Gastroesophageal sphincter (tissue), 4 donors: ENCODE measurements at regions not wholly inside any gene's neighbourhood (a gene's known extent, or its start where the extent isn't known, plus 50 kb on each side); places are given as distances from the start of the nearest gene placed in this dataset.

Source experiments
- ATAC-seq: fragments of 150-250 bp; one replicate; pipeline ENCODE4 v1.9.1; 2016; ENCODE audit warnings: mild to moderate bottlenecking, moderate library complexity
- H3K27ac ChIP-seq, 4 donors: fragments of 200-600 bp; sonication (generic) in 3 of 4; 1 replicate in 3 of 4; 2 replicates in 1 of 4; pipeline ENCODE4 v1.5.1; 2016 to 2019
- H3K27me3 ChIP-seq: fragments of 200-600 bp; sonication (generic); one replicate; pipeline ENCODE4 v1.5.1; 2019
- H3K36me3 ChIP-seq, 2 donors: fragments of 200-600 bp; sonication (generic); one replicate each; pipeline ENCODE4 v1.5.1; 2019; ENCODE audit warnings: control low read depth in 1 of 2
- H3K4me1 ChIP-seq, 3 donors: fragments of 200-600 bp; sonication (generic); 1 replicate in 2 of 3; 2 replicates in 1 of 3; pipeline ENCODE4 v1.5.1; 2016 to 2019; ENCODE audit warnings: control low read depth in 2 of 3
- H3K4me3 ChIP-seq, 2 donors: fragments of 200-600 bp; sonication (generic); one replicate each; pipeline ENCODE4 v1.5.1; 2019; ENCODE audit warnings: mild to moderate bottlenecking in 1 of 2, moderate library complexity in 1 of 2
- H3K9me3 ChIP-seq, 3 donors: fragments of 200-600 bp; sonication (generic); one replicate each; pipeline ENCODE4 v1.5.1; 2017 to 2019; ENCODE audit warnings: control low read depth in 2 of 3
- CTCF ChIP-seq, 4 experiments: fragments of 200-600 bp in 2 of 4; fragments of 450-650 bp in 2 of 4; sonication (generic) in 1 of 4; IDR thresholded peaks; one replicate each; pipeline ENCODE4 v1.5.1; 2017 to 2019; ENCODE audit warnings: antibody characterized with exemption in 4 of 4, mild to moderate bottlenecking in 2 of 4, moderate library complexity in 2 of 4
- EP300 ChIP-seq: sonication (generic); formaldehyde crosslinking; IDR thresholded peaks from one replicate; pipeline ENCODE4 v1.6.1; 2017; ENCODE audit warnings: antibody characterized with exemption, mild to moderate bottlenecking
- POLR2A ChIP-seq, 2 donors: fragments of 450-650 bp; IDR thresholded peaks; one replicate each; pipeline ENCODE4 v1.6.1; 2017; ENCODE audit warnings: antibody characterized with exemption in 2 of 2, mild to moderate bottlenecking in 2 of 2, moderate library complexity in 1 of 2
- POLR2AphosphoS5 ChIP-seq: sonication (generic); formaldehyde crosslinking; IDR thresholded peaks from one replicate; pipeline ENCODE4 v1.6.1; 2017; ENCODE audit warnings: antibody characterized with exemption
- WGBS, 2 donors: methylation state at CpG; one replicate each; pipeline ENCODE4 v1.1.5; 2018; ENCODE audit warnings: low coverage in 1 of 2; 5-methylcytosine and 5-hydroxymethylcytosine counted together

- H3K4me3 ChIP-seq, result no peak overlapping the region
- peaks cover 5% of the 10 kb centered on the region for H3K27me3 ChIP-seq
- peaks cover 0 to 10% (median 0%) of the 10 kb centered on the region in 3 donors for H3K4me1 ChIP-seq
- H3K27ac ChIP-seq, result no peak overlapping the region
- peaks cover 0 to 5% of the 10 kb centered on the region in 2 donors for H3K36me3 ChIP-seq
- 55 to 77% methylated on average over 5 to 7 of the region's 7 CpGs for WGBS, 2 donors
- no peak for TF ChIP-seq CTCF (IDR thresholded peaks at IDR 0.05)
- TF ChIP-seq POLR2A (IDR thresholded peaks at IDR 0.05), result no peak
- no peak for TF ChIP-seq EP300
- TF ChIP-seq POLR2AphosphoS5, result no peak
- H3K9me3 ChIP-seq, result no peaks in the 10 kb centered on the region
- no peak for ATAC-seq
Measured at GRCh38 chr11:70756756-70757155, 358.4 kb downstream of the CTTN start.

DNA sequence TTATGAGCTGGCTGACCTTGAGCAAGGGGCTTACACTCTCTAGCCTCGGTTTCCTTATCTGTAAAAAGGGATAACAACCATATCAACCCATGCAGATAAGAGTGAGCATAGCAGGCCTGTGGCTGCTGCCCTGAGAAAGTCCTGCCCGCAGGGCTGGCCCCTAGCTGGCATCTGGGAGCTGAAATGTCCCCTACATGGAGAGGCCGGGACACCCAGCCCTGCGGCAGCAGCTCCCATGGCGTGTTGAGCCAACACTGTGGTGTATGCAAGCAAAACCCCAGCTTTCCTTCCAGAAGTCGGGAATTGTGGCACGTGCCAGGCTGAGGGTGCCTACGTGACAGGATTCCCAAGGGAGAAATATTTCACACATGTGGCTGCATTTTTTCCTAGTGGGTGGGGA, 358.9 kb downstream of the CTTN start:
- ATAC-seq, result no peak
- H3K9me3 ChIP-seq, result no peaks in the 10 kb centered on the region
- peaks cover 5% of the 10 kb centered on the region for H3K27me3 ChIP-seq
- TF ChIP-seq EP300 (no peak), POLR2AphosphoS5 (no peak), POLR2A (IDR thresholded peaks at IDR 0.05) (no peak), CTCF (IDR thresholded peaks at IDR 0.05) (no peak)
- H3K36me3 ChIP-seq, result peaks cover 0 to 5% of the 10 kb centered on the region in 2 donors
- H3K27ac ChIP-seq, result no peak overlapping the region
- WGBS, 2 donors, result 0% methylated on average over 1 of the region's 8 CpGs; no CpG with 5 or more reads in 1 of the 2 donors
- no peak overlapping the region for H3K4me3 ChIP-seq
- peaks cover 0 to 10% (median 0%) of the 10 kb centered on the region in 3 donors for H3K4me1 ChIP-seq

- 87 to 91% methylated on average over 4 to 19 of the region's 20 CpGs for WGBS, 2 donors
- Histone ChIP-seq H3K4me3 (no peak overlapping the region), H3K27ac (no peak overlapping the region), H3K27me3 (peaks cover 5% of the 10 kb centered on the region), H3K36me3 (peaks cover 0 to 5% of the 10 kb centered on the region in 2 donors), H3K4me1 (peaks cover 0 to 10% (median 0%) of the 10 kb centered on the region in 3 donors), H3K9me3 (no peaks in the 10 kb centered on the region)
- ATAC-seq, result no peak
- TF ChIP-seq CTCF (IDR thresholded peaks at IDR 0.05), result no peak
- TF ChIP-seq POLR2AphosphoS5, result no peak
- no peak for TF ChIP-seq EP300
- TF ChIP-seq POLR2A (IDR thresholded peaks at IDR 0.05), result no peak
Measured at GRCh38 chr11:70758206-70758605, 359.9 kb downstream of the CTTN start.

GRCh38 chr11:70759846-70760245, 361.5 kb downstream of the CTTN start:
- Histone ChIP-seq H3K36me3 (peaks cover 0 to 5% of the 10 kb centered on the region in 2 donors), H3K4me1 (peaks cover 0 to 10% (median 0%) of the 10 kb centered on the region in 3 donors), H3K9me3 (no peaks in the 10 kb centered on the region), H3K4me3 (no peak overlapping the region), H3K27me3 (peaks cover 5% of the 10 kb centered on the region), H3K27ac (no peak overlapping the region)
- TF ChIP-seq POLR2AphosphoS5 (no peak), EP300 (no peak), CTCF (IDR thresholded peaks at IDR 0.05) (no peak), POLR2A (IDR thresholded peaks at IDR 0.05) (no peak)
- ATAC-seq, result no peak
- WGBS, 2 donors, result 93 to 97% methylated on average over 5 to 8 of the region's 8 CpGs

DNA sequence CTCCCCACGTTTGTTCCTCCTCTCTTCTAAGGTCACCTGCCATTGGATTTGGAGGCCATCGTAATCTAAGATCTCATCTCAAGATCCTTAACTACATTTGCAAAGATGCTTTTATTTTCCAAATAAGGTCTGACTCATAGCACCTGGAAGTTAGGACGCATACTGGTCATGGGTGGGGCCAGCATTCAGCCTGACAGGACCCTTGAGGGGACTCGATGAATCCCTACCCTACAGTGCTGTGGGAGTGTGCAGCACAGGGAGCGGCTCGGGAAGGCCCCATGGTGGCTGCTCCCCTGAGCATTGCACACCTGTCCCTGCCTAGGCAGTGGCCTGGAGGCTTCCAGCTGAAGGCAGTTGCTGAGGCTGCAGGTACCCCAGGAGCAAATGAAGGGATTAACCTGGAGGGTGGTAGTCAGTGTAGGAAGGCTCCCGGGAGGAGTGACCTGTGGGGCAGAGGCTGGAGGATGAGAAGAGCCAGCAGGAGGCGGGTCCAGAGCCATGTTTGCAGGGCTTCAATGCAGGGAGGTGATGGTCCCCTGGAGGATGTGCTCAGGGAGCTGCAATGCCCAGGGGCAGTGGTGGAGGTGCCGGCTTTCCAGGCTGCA, 362.2 kb downstream of the CTTN start:
- no peak overlapping the region for H3K4me3 ChIP-seq
- 55 to 78% methylated on average over 2 to 9 of the region's 9 CpGs for WGBS, 2 donors

More for the DNA sequence above, 362.2 kb downstream of the CTTN start:
- Histone ChIP-seq H3K9me3 (no peaks in the 10 kb centered on the region), H3K36me3 (peaks cover 0 to 5% of the 10 kb centered on the region in 2 donors), H3K4me1 (peaks cover 0 to 6% (median 0%) of the 10 kb centered on the region in 3 donors), H3K27ac (no peak overlapping the region), H3K27me3 (peaks cover 5% of the 10 kb centered on the region)
- TF ChIP-seq CTCF (IDR thresholded peaks at IDR 0.05), result no peak
- no peak for TF ChIP-seq EP300
- no peak for TF ChIP-seq POLR2A (IDR thresholded peaks at IDR 0.05)
- TF ChIP-seq POLR2AphosphoS5, result no peak
- ATAC-seq, result no peak
